ENCODE measurements at regions not wholly inside any gene's neighbourhood (a gene's known extent, or its start where the extent isn't known, plus 50 kb on each side); places are given as distances from the start of the nearest gene placed in this dataset.

- Mint-ChIP-seq H3K9me3 (peaks cover 5% of the 10 kb centered on the region), H3K4me1 (ENCODE audit: low read depth) (no peaks in the 10 kb centered on the region), H3K27me3 (ENCODE audit: low read depth) (no peaks in the 10 kb centered on the region), H3K4me3 (no peak overlapping the region), H3K36me3 (ENCODE audit: low read depth) (no peaks in the 10 kb centered on the region), H3K27ac (no peak overlapping the region)
- CTCF ChIA-PET, result no interaction called here
- intact Hi-C loops (cut with micrococcal nuclease), result no loop called here
- no peak for DNase-seq
These were observed 272.4 kb upstream of the COL8A1 start for GRCh38 chr3:99365979-99366378.

- H3K9me3 Mint-ChIP-seq, result peaks cover 5% of the 10 kb centered on the region
- CTCF ChIA-PET, result no interaction called here
- no peaks in the 10 kb centered on the region for H3K4me1 Mint-ChIP-seq (ENCODE audit: low read depth)
- no peak for DNase-seq
- H3K27ac Mint-ChIP-seq, result no peak overlapping the region
- H3K4me3 Mint-ChIP-seq, result no peak overlapping the region
- no peaks in the 10 kb centered on the region for H3K36me3 Mint-ChIP-seq (ENCODE audit: low read depth)
- H3K27me3 Mint-ChIP-seq (ENCODE audit: low read depth), result no peaks in the 10 kb centered on the region
- intact Hi-C loops (cut with micrococcal nuclease), result no loop called here
These were observed 273.0 kb upstream of the COL8A1 start for GRCh38 chr3:99365396-99365795.

GRCh38 chr3:99357131-99357530 lies 281.3 kb upstream of the COL8A1 start:
- intact Hi-C loops (cut with micrococcal nuclease), result no loop called here
- Mint-ChIP-seq H3K36me3 (ENCODE audit: low read depth) (no peaks in the 10 kb centered on the region), H3K27me3 (ENCODE audit: low read depth) (no peaks in the 10 kb centered on the region), H3K27ac (no peak overlapping the region), H3K9me3 (peaks cover 2% of the 10 kb centered on the region), H3K4me1 (ENCODE audit: low read depth) (no peaks in the 10 kb centered on the region), H3K4me3 (no peak overlapping the region)
- no peak for DNase-seq
- CTCF ChIA-PET, result no interaction called here

DNA sequence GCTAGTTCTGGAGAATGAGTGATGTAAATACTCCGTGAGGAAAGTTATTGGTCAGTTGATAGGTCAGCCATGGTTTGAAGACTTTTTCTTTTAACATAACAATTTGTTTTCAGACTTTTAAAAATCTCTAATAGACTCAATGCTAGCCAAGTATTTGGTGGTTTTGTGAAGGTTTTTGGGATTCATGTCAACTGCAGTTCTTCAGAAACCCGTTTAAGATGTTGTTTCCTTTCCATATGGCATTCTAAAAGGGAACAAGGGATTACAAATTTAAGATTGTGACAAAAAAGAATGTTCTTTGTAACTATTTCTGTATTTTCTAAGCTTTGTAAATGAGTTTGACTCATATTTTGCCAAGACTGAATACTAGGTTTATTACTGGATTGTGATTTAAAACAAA lies 281.7 kb upstream of the COL8A1 start:
- Mint-ChIP-seq H3K9me3 (peaks cover 2% of the 10 kb centered on the region), H3K4me3 (no peak overlapping the region), H3K27ac (no peak overlapping the region), H3K36me3 (ENCODE audit: low read depth) (no peaks in the 10 kb centered on the region), H3K27me3 (ENCODE audit: low read depth) (no peaks in the 10 kb centered on the region), H3K4me1 (ENCODE audit: low read depth) (no peaks in the 10 kb centered on the region)
- DNase-seq, result no peak
- CTCF ChIA-PET, result no interaction called here
- intact Hi-C loops (cut with micrococcal nuclease), result no loop called here

GRCh38 chr3:99355465-99355864 lies 282.9 kb upstream of the COL8A1 start:
- no peaks in the 10 kb centered on the region for H3K27me3 Mint-ChIP-seq (ENCODE audit: low read depth)
- no peak overlapping the region for H3K27ac Mint-ChIP-seq
- intact Hi-C loops (cut with micrococcal nuclease), result no loop called here
- CTCF ChIA-PET, result no interaction called here
- DNase-seq, result no peak
- H3K4me3 Mint-ChIP-seq, result no peak overlapping the region
- H3K36me3 Mint-ChIP-seq (ENCODE audit: low read depth), result no peaks in the 10 kb centered on the region
- peaks cover 2% of the 10 kb centered on the region for H3K9me3 Mint-ChIP-seq
- H3K4me1 Mint-ChIP-seq (ENCODE audit: low read depth), result no peaks in the 10 kb centered on the region

GRCh38 chr3:99352811-99353210 lies 285.6 kb upstream of the COL8A1 start:
- H3K4me1 Mint-ChIP-seq (ENCODE audit: low read depth), result no peaks in the 10 kb centered on the region
- peaks cover 2% of the 10 kb centered on the region for H3K9me3 Mint-ChIP-seq
- intact Hi-C loops (cut with micrococcal nuclease), result no loop called here
- no peak overlapping the region for H3K4me3 Mint-ChIP-seq
- no peak overlapping the region for H3K27ac Mint-ChIP-seq
- CTCF ChIA-PET, result interaction anchor here (0.7 kb wide), 1 partner anchor 141 kb away, joined by 3 read pairs; no protein-coding TSS in a partner anchor
- DNase-seq, result no peak
- H3K36me3 Mint-ChIP-seq (ENCODE audit: low read depth), result no peaks in the 10 kb centered on the region
- H3K27me3 Mint-ChIP-seq (ENCODE audit: low read depth), result no peaks in the 10 kb centered on the region

- Mint-ChIP-seq H3K27me3 (ENCODE audit: low read depth) (no peaks in the 10 kb centered on the region), H3K27ac (no peak overlapping the region), H3K4me3 (no peak overlapping the region), H3K36me3 (ENCODE audit: low read depth) (no peaks in the 10 kb centered on the region), H3K9me3 (peaks cover 2% of the 10 kb centered on the region), H3K4me1 (ENCODE audit: low read depth) (no peaks in the 10 kb centered on the region)
- CTCF ChIA-PET, result no interaction called here
- no peak for DNase-seq
- intact Hi-C loops (cut with micrococcal nuclease), result no loop called here
These were observed 287.3 kb upstream of the COL8A1 start for GRCh38 chr3:99351122-99351521.

GRCh38 chr3:99348451-99348850 lies 289.9 kb upstream of the COL8A1 start:
- intact Hi-C loops (cut with micrococcal nuclease), result no loop called here
- DNase-seq, result no peak
- no peak overlapping the region for H3K4me3 Mint-ChIP-seq
- CTCF ChIA-PET, result no interaction called here
- no peak overlapping the region for H3K27ac Mint-ChIP-seq
- H3K36me3 Mint-ChIP-seq (ENCODE audit: low read depth), result no peaks in the 10 kb centered on the region
- H3K4me1 Mint-ChIP-seq (ENCODE audit: low read depth), result no peaks in the 10 kb centered on the region
- no peaks in the 10 kb centered on the region for H3K27me3 Mint-ChIP-seq (ENCODE audit: low read depth)
- no peaks in the 10 kb centered on the region for H3K9me3 Mint-ChIP-seq

GRCh38 chr3:99344216-99344615 lies 294.2 kb upstream of the COL8A1 start:
- Mint-ChIP-seq H3K27ac (no peak overlapping the region), H3K36me3 (ENCODE audit: low read depth) (no peaks in the 10 kb centered on the region), H3K9me3 (peaks cover 5% of the 10 kb centered on the region), H3K4me1 (ENCODE audit: low read depth) (no peaks in the 10 kb centered on the region), H3K4me3 (no peak overlapping the region), H3K27me3 (ENCODE audit: low read depth) (no peaks in the 10 kb centered on the region)
- CTCF ChIA-PET, result no interaction called here
- intact Hi-C loops (cut with micrococcal nuclease), result no loop called here
- DNase-seq, result no peak

- intact Hi-C loops (cut with micrococcal nuclease), result no loop called here
- Mint-ChIP-seq H3K27me3 (ENCODE audit: low read depth) (no peaks in the 10 kb centered on the region), H3K9me3 (peaks cover 5% of the 10 kb centered on the region), H3K27ac (no peak overlapping the region), H3K4me3 (no peak overlapping the region), H3K4me1 (ENCODE audit: low read depth) (no peaks in the 10 kb centered on the region), H3K36me3 (ENCODE audit: low read depth) (no peaks in the 10 kb centered on the region)
- DNase-seq, result no peak
- CTCF ChIA-PET, result no interaction called here
These were observed 296.0 kb upstream of the COL8A1 start for GRCh38 chr3:99342383-99342782.

GRCh38 chr3:99339222-99339621 lies 299.2 kb upstream of the COL8A1 start:
- Mint-ChIP-seq H3K27ac (no peak overlapping the region), H3K9me3 (peaks cover 5% of the 10 kb centered on the region), H3K27me3 (ENCODE audit: low read depth) (no peaks in the 10 kb centered on the region), H3K4me1 (ENCODE audit: low read depth) (no peaks in the 10 kb centered on the region), H3K4me3 (no peak overlapping the region), H3K36me3 (ENCODE audit: low read depth) (no peaks in the 10 kb centered on the region)
- intact Hi-C loops (cut with micrococcal nuclease), result no loop called here
- DNase-seq, result no peak
- CTCF ChIA-PET, result no interaction called here

DNA sequence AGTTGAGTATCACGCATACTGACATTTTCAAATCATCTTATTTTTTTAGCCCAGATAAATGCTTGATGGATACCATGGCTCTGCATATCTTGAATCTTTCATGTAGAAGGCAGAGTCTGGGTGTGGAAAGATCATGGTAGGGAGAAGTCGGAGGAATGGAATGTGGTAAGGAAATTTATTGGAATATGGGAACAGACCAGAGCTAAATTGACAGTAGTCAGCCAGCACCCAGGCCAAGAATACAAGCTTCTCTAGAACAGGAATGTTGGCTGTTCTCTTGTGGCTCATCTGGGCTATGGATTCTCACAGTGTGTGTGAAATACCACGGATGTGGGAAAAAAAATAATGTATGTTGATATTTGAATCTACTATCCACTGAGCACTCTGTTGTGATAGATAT lies 305.7 kb upstream of the COL8A1 start:
- no peaks in the 10 kb centered on the region for H3K27me3 Mint-ChIP-seq (ENCODE audit: low read depth)
- CTCF ChIA-PET, result no interaction called here
- no peak for DNase-seq
- no peaks in the 10 kb centered on the region for H3K36me3 Mint-ChIP-seq (ENCODE audit: low read depth)
- no peaks in the 10 kb centered on the region for H3K9me3 Mint-ChIP-seq
- H3K27ac Mint-ChIP-seq, result no peak overlapping the region
- H3K4me3 Mint-ChIP-seq, result no peak overlapping the region
- intact Hi-C loops (cut with micrococcal nuclease), result no loop called here
- no peaks in the 10 kb centered on the region for H3K4me1 Mint-ChIP-seq (ENCODE audit: low read depth)

DNA sequence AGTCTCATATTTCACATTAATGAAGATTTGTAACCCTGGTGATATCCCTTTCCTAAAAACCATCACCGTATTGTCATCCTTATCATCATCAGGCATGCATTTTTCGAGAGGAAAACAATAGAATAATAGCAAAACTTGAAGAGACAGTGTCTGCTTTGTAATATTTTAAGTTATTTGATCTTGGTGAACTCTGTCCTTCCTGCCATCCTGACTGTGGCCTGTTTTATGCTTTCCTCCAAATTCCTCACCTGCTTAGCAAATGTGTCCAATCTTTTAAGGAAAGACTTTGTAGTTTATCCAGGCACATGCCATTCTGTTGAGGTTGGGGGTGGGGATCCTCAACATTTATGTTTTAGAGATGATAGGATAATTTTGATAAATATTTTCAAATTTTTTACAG lies 306.1 kb upstream of the COL8A1 start:
- Mint-ChIP-seq H3K27me3 (ENCODE audit: low read depth) (no peaks in the 10 kb centered on the region), H3K27ac (no peak overlapping the region), H3K4me1 (ENCODE audit: low read depth) (no peaks in the 10 kb centered on the region), H3K36me3 (ENCODE audit: low read depth) (no peaks in the 10 kb centered on the region), H3K9me3 (no peaks in the 10 kb centered on the region), H3K4me3 (no peak overlapping the region)
- CTCF ChIA-PET, result no interaction called here
- intact Hi-C loops (cut with micrococcal nuclease), result no loop called here
- DNase-seq, result no peak

- CTCF ChIA-PET, result no interaction called here
- Mint-ChIP-seq H3K36me3 (ENCODE audit: low read depth) (no peaks in the 10 kb centered on the region), H3K4me1 (ENCODE audit: low read depth) (no peaks in the 10 kb centered on the region), H3K9me3 (peaks cover 4% of the 10 kb centered on the region), H3K27me3 (ENCODE audit: low read depth) (no peaks in the 10 kb centered on the region), H3K27ac (no peak overlapping the region), H3K4me3 (no peak overlapping the region)
- DNase-seq, result no peak
- intact Hi-C loops (cut with micrococcal nuclease), result no loop called here
These were observed 307.4 kb upstream of the COL8A1 start for GRCh38 chr3:99330924-99331532.
